ENCODE measurements at regions not wholly inside any gene's neighbourhood (a gene's known extent, or its start where the extent isn't known, plus 50 kb on each side); places are given as distances from the start of the nearest gene placed in this dataset.

DNA sequence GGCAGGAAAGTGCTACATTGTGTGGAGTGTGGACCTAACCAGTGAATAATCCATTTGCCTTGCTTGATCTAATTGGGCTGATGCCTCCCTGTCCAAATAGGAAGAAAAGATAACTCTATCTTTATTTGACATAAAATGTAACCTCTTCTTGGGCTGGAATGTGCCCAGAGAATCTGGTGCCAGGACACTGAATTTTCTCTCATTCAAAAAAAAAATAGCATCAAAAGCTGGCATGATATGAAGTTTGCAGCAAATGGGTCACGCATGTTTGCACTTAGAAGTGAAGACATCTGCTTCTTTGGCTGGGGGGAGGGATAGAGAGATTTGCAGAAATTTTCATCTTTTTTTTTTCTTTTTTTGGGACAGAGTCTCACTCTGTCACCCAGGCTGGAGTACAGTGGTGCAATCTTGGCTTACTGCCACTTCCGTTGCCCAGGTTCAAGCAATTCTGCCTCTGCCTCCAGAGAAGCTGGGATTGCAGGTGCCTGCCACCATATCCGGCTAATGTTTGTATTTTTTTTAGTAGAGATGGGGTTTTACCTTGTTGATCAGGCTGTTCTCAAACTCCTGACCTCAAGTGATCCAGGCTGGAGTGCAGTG, 478.2 kb upstream of the EEF2KMT start:
- in situ Hi-C loops (cut with MboI; ENCODE audit: low sequenced_read_pairs in 4 of 4) (no loop called here), intact Hi-C loops (cut with DNase I; ENCODE audit: low total_unique reads) (no loop called here)
- Histone ChIP-seq H3K4me3 (no peak overlapping the region), H3K27ac (no peak overlapping the region), H3K4me1 (no peaks in the 10 kb centered on the region), H3K36me3 (no peaks in the 10 kb centered on the region), H3K27me3 (no peaks in the 10 kb centered on the region), H3K9me3 (no peaks in the 10 kb centered on the region)
- ATAC-seq, result no peak
- TF ChIP-seq POLR2A (IDR thresholded peaks at IDR 0.05) (no peak), CTCF (IDR thresholded peaks at IDR 0.05 in 4 of 5, conservative IDR thresholded peaks at IDR 0.05 in 1 of 5) (no peak)
- DNase-seq, result no peak

DNA sequence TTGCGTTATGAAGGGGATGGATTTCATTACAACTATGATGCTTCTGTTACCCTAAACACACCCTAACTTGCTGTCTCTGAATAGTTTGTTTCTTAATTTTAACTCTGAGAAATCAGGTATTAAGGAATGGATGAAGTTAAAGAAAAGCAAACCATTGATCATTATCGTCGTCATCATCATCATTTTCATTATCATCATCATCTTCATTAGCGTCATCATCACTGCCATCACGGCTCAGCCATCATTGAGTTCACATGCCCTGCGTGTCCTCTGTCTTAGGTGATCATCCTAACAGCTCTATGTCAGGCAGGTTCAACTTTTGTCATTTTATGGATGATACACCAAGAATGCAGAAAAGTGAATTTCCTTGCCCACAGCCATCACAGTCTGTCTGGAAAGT, 477.5 kb upstream of the EEF2KMT start:
- H3K27ac ChIP-seq, result no peak overlapping the region
- H3K36me3 ChIP-seq, result no peaks in the 10 kb centered on the region
- no peaks in the 10 kb centered on the region for H3K27me3 ChIP-seq
- in situ Hi-C loops (cut with MboI; ENCODE audit: low sequenced_read_pairs in 4 of 4) (no loop called here), intact Hi-C loops (cut with DNase I; ENCODE audit: low total_unique reads) (no loop called here)
- H3K4me1 ChIP-seq, result no peaks in the 10 kb centered on the region
- TF ChIP-seq POLR2A (IDR thresholded peaks at IDR 0.05) (no peak), CTCF (IDR thresholded peaks at IDR 0.05 in 4 of 5, conservative IDR thresholded peaks at IDR 0.05 in 1 of 5) (no peak)
- no peak for DNase-seq
- H3K9me3 ChIP-seq, result no peaks in the 10 kb centered on the region
- no peak overlapping the region for H3K4me3 ChIP-seq
- ATAC-seq, result no peak

DNA sequence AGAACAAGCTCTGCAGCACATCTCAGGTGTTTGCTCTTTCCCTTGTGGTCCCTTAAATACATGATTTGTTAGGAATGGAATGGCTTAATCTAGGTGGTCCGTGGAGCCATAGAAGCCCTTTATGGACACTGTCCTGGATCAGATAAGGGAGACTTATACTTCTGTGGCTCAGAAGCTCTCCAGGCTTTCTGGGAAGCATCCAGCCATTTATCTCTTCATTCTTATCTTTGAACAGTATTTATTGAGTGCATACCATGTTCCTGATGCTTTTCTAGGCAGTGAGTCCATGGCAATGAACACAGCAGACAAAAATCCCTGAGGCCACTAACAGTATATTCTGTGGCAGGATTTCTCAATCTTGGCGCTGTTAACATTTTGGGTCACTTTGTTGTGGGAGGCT, 474.5 kb upstream of the EEF2KMT start:
- no peak for DNase-seq
- in situ Hi-C loops (cut with MboI; ENCODE audit: low sequenced_read_pairs in 4 of 4) (no loop called here), intact Hi-C loops (cut with DNase I; ENCODE audit: low total_unique reads) (no loop called here)
- Histone ChIP-seq H3K4me1 (no peaks in the 10 kb centered on the region), H3K27me3 (no peaks in the 10 kb centered on the region), H3K9me3 (no peaks in the 10 kb centered on the region), H3K4me3 (no peak overlapping the region), H3K27ac (no peak overlapping the region), H3K36me3 (no peaks in the 10 kb centered on the region)
- no peak for TF ChIP-seq CTCF (IDR thresholded peaks at IDR 0.05 in 4 of 5, conservative IDR thresholded peaks at IDR 0.05 in 1 of 5)
- TF ChIP-seq POLR2A (IDR thresholded peaks at IDR 0.05), result no peak
- no peak for ATAC-seq

DNA sequence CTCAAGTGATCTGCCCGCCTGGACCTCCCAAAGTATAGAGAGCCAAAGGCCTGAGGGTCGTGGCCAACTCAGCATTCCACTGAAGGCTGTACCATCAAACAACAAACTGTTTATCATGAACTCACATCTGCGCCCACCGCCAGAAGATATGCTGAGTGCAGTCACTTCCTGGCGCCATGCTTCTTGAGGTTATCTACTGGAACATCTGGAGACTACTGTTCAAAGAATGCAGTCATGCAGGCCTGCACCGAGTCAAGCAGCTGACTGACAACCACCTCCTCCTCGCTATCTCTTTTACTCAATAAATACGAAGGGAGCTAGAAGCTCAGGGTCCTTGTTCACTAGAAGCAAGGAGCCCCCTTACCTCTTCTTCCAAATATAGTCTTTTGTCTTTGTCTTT, 473.9 kb upstream of the EEF2KMT start:
- Histone ChIP-seq H3K4me3 (no peak overlapping the region), H3K9me3 (no peaks in the 10 kb centered on the region), H3K36me3 (no peaks in the 10 kb centered on the region), H3K4me1 (no peaks in the 10 kb centered on the region), H3K27ac (no peak overlapping the region), H3K27me3 (no peaks in the 10 kb centered on the region)
- ATAC-seq (no peak), DNase-seq (no peak)
- no peak for TF ChIP-seq CTCF (IDR thresholded peaks at IDR 0.05 in 4 of 5, conservative IDR thresholded peaks at IDR 0.05 in 1 of 5)
- TF ChIP-seq POLR2A (IDR thresholded peaks at IDR 0.05), result no peak
- in situ Hi-C loops (cut with MboI; ENCODE audit: low sequenced_read_pairs in 4 of 4) (no loop called here), intact Hi-C loops (cut with DNase I; ENCODE audit: low total_unique reads) (no loop called here)

- no peak for ATAC-seq
- intact Hi-C loops (cut with DNase I; ENCODE audit: low total_unique reads), result no loop called here
- DNase-seq, result no peak
- Histone ChIP-seq H3K9me3 (no peaks in the 10 kb centered on the region), H3K4me1 (no peaks in the 10 kb centered on the region), H3K27me3 (no peaks in the 10 kb centered on the region), H3K36me3 (no peaks in the 10 kb centered on the region), H3K4me3 (no peak overlapping the region), H3K27ac (no peak overlapping the region)
- TF ChIP-seq POLR2A (IDR thresholded peaks at IDR 0.05) (no peak), CTCF (IDR thresholded peaks at IDR 0.05 in 4 of 5, conservative IDR thresholded peaks at IDR 0.05 in 1 of 5) (no peak)
- in situ Hi-C loops (cut with MboI; ENCODE audit: low sequenced_read_pairs in 4 of 4), result no loop called here
These were observed 464.2 kb upstream of the EEF2KMT start for GRCh38 chr16:5561800-5562199.
